ENCODE measurements at regions not wholly inside any gene's neighbourhood (a gene's known extent, or its start where the extent isn't known, plus 50 kb on each side); places are given as distances from the start of the nearest gene placed in this dataset.

GRCh38 chr13:33542309-33543088 is 256.9 kb upstream of the STARD13 start:
- Histone ChIP-seq H2BK15ac (replicated peaks; ENCODE audit: low read depth) (no peak overlapping the region), H2BK120ac (ENCODE audit: low read depth, low read length) (peak overlapping the region; percentile 78), H3K4ac (ENCODE audit: low read depth, low read length) (peak overlapping the region; percentile 78), H4K5ac (ENCODE audit: low read length) (no peak overlapping the region), H3K79me2 (ENCODE audit: control insufficient read depth, insufficient read depth, low read length) (no peaks in the 10 kb centered on the region), H3K9ac (ENCODE audit: low read length) (peak overlapping the region; percentile 83), H3K27ac (ENCODE audit: low read depth, low read length) (peak overlapping the region; percentile 96), H2AK5ac (ENCODE audit: low read length) (no peak overlapping the region), H3K36me3 (ENCODE audit: control insufficient read depth, insufficient read depth, low read length) (no peaks in the 10 kb centered on the region), H3K56ac (ENCODE audit: low read length) (peak overlapping the region; percentile 90), H3K23ac (ENCODE audit: low read length) (no peak overlapping the region), H3K79me1 (ENCODE audit: low read length) (no peaks in the 10 kb centered on the region), H3K4me3 (ENCODE audit: low read length) (peak overlapping the region; percentile 55), H4K8ac (ENCODE audit: low read depth, low read length) (peak overlapping the region; percentile 91), H3K18ac (ENCODE audit: low read length) (peak overlapping the region; percentile 98), H2BK5ac (ENCODE audit: low read length) (peak overlapping the region; percentile 41), H3K27me3 (ENCODE audit: insufficient read depth, low read length, poor library complexity) (no peaks in the 10 kb centered on the region), H3K4me2 (ENCODE audit: low read length) (peak overlapping the region; percentile 82), H3K4me1 (ENCODE audit: control insufficient read depth, low read depth, low read length) (peaks cover 3% of the 10 kb centered on the region)
- peak; percentile 99 for DNase-seq
- WGBS (ENCODE audit: extremely low coverage, insufficient coverage, low lambda C conversion rate) = no CpG with 5 or more reads among the region's 70 CpGs

GRCh38 chr13:33543089-33543459 is 257.5 kb upstream of the STARD13 start:
- peak overlapping the region; percentile 94 for H3K18ac ChIP-seq (ENCODE audit: low read length)
- no peak overlapping the region for H3K23ac ChIP-seq (ENCODE audit: low read length)
- H2BK15ac ChIP-seq (replicated peaks; ENCODE audit: low read depth) = no peak overlapping the region
- no peaks in the 10 kb centered on the region for H3K79me2 ChIP-seq (ENCODE audit: control insufficient read depth, insufficient read depth, low read length)
- H3K4me3 ChIP-seq (ENCODE audit: low read length) = peak overlapping the region; percentile 18
- H3K79me1 ChIP-seq (ENCODE audit: low read length) = no peaks in the 10 kb centered on the region
- no peaks in the 10 kb centered on the region for H3K36me3 ChIP-seq (ENCODE audit: control insufficient read depth, insufficient read depth, low read length)
- H3K4me1 ChIP-seq (ENCODE audit: control insufficient read depth, low read depth, low read length) = peaks cover 3% of the 10 kb centered on the region
- H4K8ac ChIP-seq (ENCODE audit: low read depth, low read length) = peak overlapping the region; percentile 91
- peak overlapping the region; percentile 16 for H3K4me2 ChIP-seq (ENCODE audit: low read length)
- H2BK120ac ChIP-seq (ENCODE audit: low read depth, low read length) = no peak overlapping the region
- peak overlapping the region; percentile 62 for H3K4ac ChIP-seq (ENCODE audit: low read depth, low read length)
- no peak for DNase-seq
- peak overlapping the region; percentile 83 for H3K56ac ChIP-seq (ENCODE audit: low read length)
- H3K9ac ChIP-seq (ENCODE audit: low read length) = peak overlapping the region; percentile 71
- no peak overlapping the region for H4K5ac ChIP-seq (ENCODE audit: low read length)
- no peaks in the 10 kb centered on the region for H3K27me3 ChIP-seq (ENCODE audit: insufficient read depth, low read length, poor library complexity)
- WGBS (ENCODE audit: extremely low coverage, insufficient coverage, low lambda C conversion rate) = no CpG with 5 or more reads among the region's 7 CpGs
- no peak overlapping the region for H2AK5ac ChIP-seq (ENCODE audit: low read length)
- H2BK5ac ChIP-seq (ENCODE audit: low read length) = no peak overlapping the region
- peak overlapping the region; percentile 96 for H3K27ac ChIP-seq (ENCODE audit: low read depth, low read length)

DNA sequence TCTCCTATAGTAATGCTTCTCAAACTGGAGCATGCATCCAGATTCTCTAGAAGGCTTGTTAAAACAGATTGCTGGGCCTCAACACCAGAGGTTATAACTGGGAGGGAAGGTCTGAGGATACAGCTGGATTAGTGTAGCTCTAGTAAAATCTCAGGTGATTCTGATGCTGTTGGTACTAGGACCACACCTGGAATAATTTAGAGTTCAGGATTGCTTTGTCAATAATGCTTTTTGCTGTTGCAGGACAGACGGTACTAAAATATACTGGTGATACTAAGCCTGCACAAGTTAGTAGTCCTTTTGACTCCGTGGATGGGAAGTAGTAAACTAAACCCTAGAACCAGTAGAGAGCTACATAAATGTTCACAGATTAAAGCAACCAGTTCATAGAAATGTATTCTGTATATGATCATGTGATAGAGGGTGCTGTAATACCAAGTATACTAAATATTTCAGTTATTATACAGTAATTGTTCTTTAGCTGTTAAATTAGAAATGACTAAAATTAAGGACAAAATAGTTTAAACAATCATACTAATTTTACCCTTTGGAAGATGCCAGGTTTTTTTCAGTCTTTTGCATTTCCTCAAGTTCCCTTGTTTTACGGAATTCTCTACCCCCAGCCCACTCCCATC is 258.2 kb upstream of the STARD13 start:
- H3K9ac ChIP-seq (ENCODE audit: low read length) = peak overlapping the region; percentile 64

GRCh38 chr13:33544308-33544707 is 258.8 kb upstream of the STARD13 start:
- Histone ChIP-seq H3K18ac (ENCODE audit: low read length) (no peak overlapping the region), H3K36me3 (ENCODE audit: control insufficient read depth, insufficient read depth, low read length) (no peaks in the 10 kb centered on the region), H3K23ac (ENCODE audit: low read length) (no peak overlapping the region), H2BK5ac (ENCODE audit: low read length) (no peak overlapping the region), H4K5ac (ENCODE audit: low read length) (no peak overlapping the region), H3K27ac (ENCODE audit: low read depth, low read length) (no peak overlapping the region), H3K9ac (ENCODE audit: low read length) (no peak overlapping the region), H3K4me3 (ENCODE audit: low read length) (no peak overlapping the region), H3K79me1 (ENCODE audit: low read length) (no peaks in the 10 kb centered on the region), H2AK5ac (ENCODE audit: low read length) (no peak overlapping the region), H3K56ac (ENCODE audit: low read length) (peak overlapping the region; percentile 30), H4K8ac (ENCODE audit: low read depth, low read length) (no peak overlapping the region), H2BK120ac (ENCODE audit: low read depth, low read length) (no peak overlapping the region), H3K79me2 (ENCODE audit: control insufficient read depth, insufficient read depth, low read length) (no peaks in the 10 kb centered on the region), H3K4me2 (ENCODE audit: low read length) (no peak overlapping the region), H3K4me1 (ENCODE audit: control insufficient read depth, low read depth, low read length) (peaks cover 3% of the 10 kb centered on the region), H3K4ac (ENCODE audit: low read depth, low read length) (no peak overlapping the region), H2BK15ac (replicated peaks; ENCODE audit: low read depth) (no peak overlapping the region), H3K27me3 (ENCODE audit: insufficient read depth, low read length, poor library complexity) (no peaks in the 10 kb centered on the region)
- DNase-seq = no peak
- WGBS (ENCODE audit: extremely low coverage, insufficient coverage, low lambda C conversion rate) = no CpG with 5 or more reads among the region's 3 CpGs

More for the DNA sequence above, 258.2 kb upstream of the STARD13 start:
- Histone ChIP-seq H2BK5ac (ENCODE audit: low read length) (peak overlapping the region; percentile 17), H3K4ac (ENCODE audit: low read depth, low read length) (no peak overlapping the region), H3K27ac (ENCODE audit: low read depth, low read length) (no peak overlapping the region), H4K5ac (ENCODE audit: low read length) (no peak overlapping the region), H2AK5ac (ENCODE audit: low read length) (no peak overlapping the region), H2BK15ac (replicated peaks; ENCODE audit: low read depth) (no peak overlapping the region), H3K79me2 (ENCODE audit: control insufficient read depth, insufficient read depth, low read length) (no peaks in the 10 kb centered on the region), H2BK120ac (ENCODE audit: low read depth, low read length) (no peak overlapping the region), H3K36me3 (ENCODE audit: control insufficient read depth, insufficient read depth, low read length) (no peaks in the 10 kb centered on the region), H3K18ac (ENCODE audit: low read length) (no peak overlapping the region), H3K56ac (ENCODE audit: low read length) (peak overlapping the region; percentile 71), H3K4me3 (ENCODE audit: low read length) (no peak overlapping the region), H3K79me1 (ENCODE audit: low read length) (no peaks in the 10 kb centered on the region), H4K8ac (ENCODE audit: low read depth, low read length) (no peak overlapping the region), H3K4me2 (ENCODE audit: low read length) (no peak overlapping the region), H3K27me3 (ENCODE audit: insufficient read depth, low read length, poor library complexity) (no peaks in the 10 kb centered on the region), H3K23ac (ENCODE audit: low read length) (no peak overlapping the region), H3K4me1 (ENCODE audit: control insufficient read depth, low read depth, low read length) (peaks cover 3% of the 10 kb centered on the region)
- peak; percentile 26 for DNase-seq
- WGBS (ENCODE audit: extremely low coverage, insufficient coverage, low lambda C conversion rate) = no CpG with 5 or more reads among the region's 3 CpGs

- H3K4ac ChIP-seq (ENCODE audit: low read depth, low read length) = no peak overlapping the region
- no peak overlapping the region for H2BK5ac ChIP-seq (ENCODE audit: low read length)
- H3K9ac ChIP-seq (ENCODE audit: low read length) = no peak overlapping the region
- H3K27ac ChIP-seq (ENCODE audit: low read depth, low read length) = no peak overlapping the region
- H3K27me3 ChIP-seq (ENCODE audit: insufficient read depth, low read length, poor library complexity) = no peaks in the 10 kb centered on the region
- H3K79me2 ChIP-seq (ENCODE audit: control insufficient read depth, insufficient read depth, low read length) = no peaks in the 10 kb centered on the region
- H2AK5ac ChIP-seq (ENCODE audit: low read length) = no peak overlapping the region
- no peak overlapping the region for H3K18ac ChIP-seq (ENCODE audit: low read length)
- H3K79me1 ChIP-seq (ENCODE audit: low read length) = no peaks in the 10 kb centered on the region
- no peak overlapping the region for H4K5ac ChIP-seq (ENCODE audit: low read length)
- DNase-seq = no peak
- H3K4me2 ChIP-seq (ENCODE audit: low read length) = no peak overlapping the region
- WGBS (ENCODE audit: extremely low coverage, insufficient coverage, low lambda C conversion rate) = no CpG with 5 or more reads among the region's 3 CpGs
- no peak overlapping the region for H3K23ac ChIP-seq (ENCODE audit: low read length)
- H3K4me3 ChIP-seq (ENCODE audit: low read length) = no peak overlapping the region
- peaks cover 3% of the 10 kb centered on the region for H3K4me1 ChIP-seq (ENCODE audit: control insufficient read depth, low read depth, low read length)
- H3K36me3 ChIP-seq (ENCODE audit: control insufficient read depth, insufficient read depth, low read length) = no peaks in the 10 kb centered on the region
- H4K8ac ChIP-seq (ENCODE audit: low read depth, low read length) = no peak overlapping the region
- no peak overlapping the region for H3K56ac ChIP-seq (ENCODE audit: low read length)
- H2BK120ac ChIP-seq (ENCODE audit: low read depth, low read length) = no peak overlapping the region
- no peak overlapping the region for H2BK15ac ChIP-seq (replicated peaks; ENCODE audit: low read depth)
Measured at GRCh38 chr13:33545492-33545891, 259.9 kb upstream of the STARD13 start.
